HepG2 (cell line): ENCODE measurements at regions not wholly inside any gene's neighbourhood (a gene's known extent, or its start where the extent isn't known, plus 50 kb on each side); places are given as distances from the start of the nearest gene placed in this dataset.
A peak's percentile ranks its signal among the peaks of the same experiment; 100 is the strongest.

Experiments
- BORCS8-MEF2B ChIP-seq: sonication (generic); formaldehyde crosslinking; IDR thresholded peaks from 2 replicates; pipeline ENCODE4 v1.8.0; 2022; ENCODE audit warnings: mild to moderate bottlenecking, missing genetic modification reagents
- CREB1 ChIP-seq, 2 experiments: fragments of 450-650 bp in 1 of 2; IDR thresholded peaks; 2 replicates each; pipeline ENCODE4 v1.6.1; 2016 to 2017; ENCODE audit warnings: control low read depth in 1 of 2, mild to moderate bottlenecking in 1 of 2, missing compliant biosample characterization in 1 of 2, missing genetic modification characterization in 1 of 2
- EHMT2 ChIP-seq: fragments of 200-600 bp; sonication (generic); IDR thresholded peaks from 2 replicates; pipeline ENCODE4 v1.7.0; 2017; ENCODE audit warnings: antibody characterized with exemption, low read depth, low read length, borderline replicate concordance
- KLF9 ChIP-seq: IDR thresholded peaks from 2 replicates; pipeline ENCODE4 v1.6.1; 2016; ENCODE audit warnings: low read depth
- MTA1 ChIP-seq: sonication (generic); formaldehyde crosslinking; IDR thresholded peaks from 2 replicates; pipeline ENCODE4 v1.4.0; 2020; ENCODE audit warnings: missing genetic modification reagents, mild to moderate bottlenecking, borderline replicate concordance
- MYC ChIP-seq: sonication (generic); formaldehyde crosslinking; IDR thresholded peaks from 2 replicates; pipeline ENCODE4 v1.9.0; 2021; ENCODE audit warnings: missing genetic modification reagents, borderline replicate concordance
- MZF1 ChIP-seq: sonication (generic); formaldehyde crosslinking; IDR thresholded peaks from 2 replicates; pipeline ENCODE4 v1.8.1; 2023; ENCODE audit warnings: mild to moderate bottlenecking, missing genetic modification reagents, borderline replicate concordance
- SRSF4 ChIP-seq: fragments of 200-400 bp; formaldehyde crosslinking; IDR thresholded peaks from one replicate; pipeline ENCODE4 v1.6.1; 2018; ENCODE audit warnings: mild to moderate bottlenecking, low read depth, low read length, moderate library complexity; ENCODE audit not compliant: poor library complexity, severe bottlenecking
- TCF7 ChIP-seq: sonication (generic); IDR thresholded peaks from 2 replicates; pipeline ENCODE4 v1.6.1; 2016; ENCODE audit warnings: antibody characterized with exemption, low read depth
- THAP11 ChIP-seq: IDR thresholded peaks from 2 replicates; pipeline ENCODE4 v1.6.1; 2016; ENCODE audit warnings: missing biosample characterization, missing genetic modification reagents
- ZNF143 ChIP-seq: sonication (generic); formaldehyde crosslinking; IDR thresholded peaks from 2 replicates; pipeline ENCODE4 v1.4.0; 2020; ENCODE audit warnings: missing genetic modification reagents
- ZNF160 ChIP-seq: sonication (generic); formaldehyde crosslinking; IDR thresholded peaks from 2 replicates; pipeline ENCODE4 v1.8.0; 2022; ENCODE audit warnings: mild to moderate bottlenecking, inconsistent platforms, missing genetic modification reagents
- ZNF232 ChIP-seq: sonication (generic); formaldehyde crosslinking; IDR thresholded peaks from 2 replicates; pipeline ENCODE4 v1.4.0; 2020; ENCODE audit warnings: missing genetic modification reagents, borderline replicate concordance
- ZNF260 ChIP-seq: sonication (generic); formaldehyde crosslinking; IDR thresholded peaks from 2 replicates; pipeline ENCODE4 v1.4.0; 2020; ENCODE audit warnings: missing genetic modification reagents, low read depth, mild to moderate bottlenecking, borderline replicate concordance
- ZNF598 ChIP-seq: sonication (generic); formaldehyde crosslinking; IDR thresholded peaks from 2 replicates; pipeline ENCODE4 v1.5.1; 2020; ENCODE audit warnings: mild to moderate bottlenecking, missing genetic modification reagents, borderline replicate concordance
- ZNF781 ChIP-seq: sonication (generic); formaldehyde crosslinking; IDR thresholded peaks from 2 replicates; pipeline ENCODE4 v1.5.1; 2020; ENCODE audit warnings: borderline replicate concordance, mild to moderate bottlenecking, missing genetic modification reagents; ENCODE audit errors: not compliant biosample characterization
- TF ChIP-seq, protein P1 (sequence below): sonication (generic); formaldehyde crosslinking; IDR thresholded peaks from 2 replicates; pipeline ENCODE4 v1.5.1; 2020; ENCODE audit warnings: missing genetic modification reagents, mild to moderate bottlenecking, borderline replicate concordance
- TF ChIP-seq, protein P2 (sequence below): sonication (generic); formaldehyde crosslinking; IDR thresholded peaks from 2 replicates; pipeline ENCODE4 v1.4.0; 2020; ENCODE audit warnings: missing genetic modification reagents
- TF ChIP-seq, protein P3 (sequence below): sonication (generic); formaldehyde crosslinking; IDR thresholded peaks from 2 replicates; pipeline ENCODE4 v1.4.0; 2020; ENCODE audit warnings: missing genetic modification reagents
- TF ChIP-seq, protein P4 (sequence below): sonication (generic); formaldehyde crosslinking; IDR thresholded peaks from 2 replicates; pipeline ENCODE4 v1.4.0; 2020; ENCODE audit warnings: low read depth, missing genetic modification reagents

DNA sequence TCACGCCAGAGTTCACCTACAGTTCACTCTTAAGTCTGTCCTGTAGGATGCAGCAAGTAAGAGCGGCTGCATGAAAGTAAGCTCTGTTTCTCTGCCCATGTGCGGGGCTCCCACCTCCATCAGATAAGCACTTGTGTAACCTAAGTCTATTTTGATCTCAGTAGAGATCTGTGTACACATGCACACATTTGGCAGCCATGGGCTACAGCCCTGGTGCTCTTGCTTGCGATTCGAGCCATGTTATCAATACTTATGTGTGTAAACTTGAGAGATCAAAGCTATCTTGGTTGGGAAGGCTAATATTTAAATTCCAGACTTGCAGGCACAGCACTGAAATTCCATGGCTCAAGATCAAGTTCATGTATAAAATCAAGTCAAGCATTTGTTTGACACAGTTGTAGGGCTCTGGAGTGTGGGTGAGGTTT is 244.7 kb upstream of the FGGY start (continued):
- TF ChIP-seq CREB1 (IDR thresholded peaks at IDR 0.05) (no peak), CREB1 (CRISPR knock-in tag; IDR thresholded peaks at IDR 0.05) (peak; percentile 84), THAP11 (CRISPR knock-in tag) (peak; percentile 75), ZNF143 (no peak), ZNF781 (CRISPR knock-in tag) (peak; percentile 76), MZF1 (no peak), TCF7 (peak; percentile 99), KLF9 (CRISPR knock-in tag) (no peak), ZNF160 (CRISPR knock-in tag) (peak; percentile 34; the same call in 1 of the 2 replicates), ZNF232 (CRISPR knock-in tag) (peak; percentile 56; the same call in 1 of the 2 replicates), MYC (CRISPR knock-in tag) (peak; percentile 75; the same call in 1 of the 2 replicates), SRSF4 (no peak), ZNF260 (CRISPR knock-in tag) (no peak), MTA1 (peak; percentile 37; the same call in 1 of the 2 replicates), ZNF598 (CRISPR knock-in tag) (no peak), EHMT2 (peak; percentile 36; the same call in 1 of the 2 replicates), BORCS8-MEF2B (CRISPR knock-in tag) (peak; percentile 64; the same call in 1 of the 2 replicates)
- TF ChIP-seq, protein P1, sequence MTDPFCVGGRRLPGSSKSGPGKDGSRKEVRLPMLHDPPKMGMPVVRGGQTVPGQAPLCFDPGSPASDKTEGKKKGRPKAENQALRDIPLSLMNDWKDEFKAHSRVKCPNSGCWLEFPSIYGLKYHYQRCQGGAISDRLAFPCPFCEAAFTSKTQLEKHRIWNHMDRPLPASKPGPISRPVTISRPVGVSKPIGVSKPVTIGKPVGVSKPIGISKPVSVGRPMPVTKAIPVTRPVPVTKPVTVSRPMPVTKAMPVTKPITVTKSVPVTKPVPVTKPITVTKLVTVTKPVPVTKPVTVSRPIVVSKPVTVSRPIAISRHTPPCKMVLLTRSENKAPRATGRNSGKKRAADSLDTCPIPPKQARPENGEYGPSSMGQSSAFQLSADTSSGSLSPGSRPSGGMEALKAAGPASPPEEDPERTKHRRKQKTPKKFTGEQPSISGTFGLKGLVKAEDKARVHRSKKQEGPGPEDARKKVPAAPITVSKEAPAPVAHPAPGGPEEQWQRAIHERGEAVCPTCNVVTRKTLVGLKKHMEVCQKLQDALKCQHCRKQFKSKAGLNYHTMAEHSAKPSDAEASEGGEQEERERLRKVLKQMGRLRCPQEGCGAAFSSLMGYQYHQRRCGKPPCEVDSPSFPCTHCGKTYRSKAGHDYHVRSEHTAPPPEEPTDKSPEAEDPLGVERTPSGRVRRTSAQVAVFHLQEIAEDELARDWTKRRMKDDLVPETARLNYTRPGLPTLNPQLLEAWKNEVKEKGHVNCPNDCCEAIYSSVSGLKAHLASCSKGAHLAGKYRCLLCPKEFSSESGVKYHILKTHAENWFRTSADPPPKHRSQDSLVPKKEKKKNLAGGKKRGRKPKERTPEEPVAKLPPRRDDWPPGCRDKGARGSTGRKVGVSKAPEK = peak; percentile 95
- TF ChIP-seq, protein P2, sequence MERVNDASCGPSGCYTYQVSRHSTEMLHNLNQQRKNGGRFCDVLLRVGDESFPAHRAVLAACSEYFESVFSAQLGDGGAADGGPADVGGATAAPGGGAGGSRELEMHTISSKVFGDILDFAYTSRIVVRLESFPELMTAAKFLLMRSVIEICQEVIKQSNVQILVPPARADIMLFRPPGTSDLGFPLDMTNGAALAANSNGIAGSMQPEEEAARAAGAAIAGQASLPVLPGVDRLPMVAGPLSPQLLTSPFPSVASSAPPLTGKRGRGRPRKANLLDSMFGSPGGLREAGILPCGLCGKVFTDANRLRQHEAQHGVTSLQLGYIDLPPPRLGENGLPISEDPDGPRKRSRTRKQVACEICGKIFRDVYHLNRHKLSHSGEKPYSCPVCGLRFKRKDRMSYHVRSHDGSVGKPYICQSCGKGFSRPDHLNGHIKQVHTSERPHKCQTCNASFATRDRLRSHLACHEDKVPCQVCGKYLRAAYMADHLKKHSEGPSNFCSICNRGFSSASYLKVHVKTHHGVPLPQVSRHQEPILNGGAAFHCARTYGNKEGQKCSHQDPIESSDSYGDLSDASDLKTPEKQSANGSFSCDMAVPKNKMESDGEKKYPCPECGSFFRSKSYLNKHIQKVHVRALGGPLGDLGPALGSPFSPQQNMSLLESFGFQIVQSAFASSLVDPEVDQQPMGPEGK (CRISPR knock-in tag) = peak; percentile 74
- TF ChIP-seq, protein P3, sequence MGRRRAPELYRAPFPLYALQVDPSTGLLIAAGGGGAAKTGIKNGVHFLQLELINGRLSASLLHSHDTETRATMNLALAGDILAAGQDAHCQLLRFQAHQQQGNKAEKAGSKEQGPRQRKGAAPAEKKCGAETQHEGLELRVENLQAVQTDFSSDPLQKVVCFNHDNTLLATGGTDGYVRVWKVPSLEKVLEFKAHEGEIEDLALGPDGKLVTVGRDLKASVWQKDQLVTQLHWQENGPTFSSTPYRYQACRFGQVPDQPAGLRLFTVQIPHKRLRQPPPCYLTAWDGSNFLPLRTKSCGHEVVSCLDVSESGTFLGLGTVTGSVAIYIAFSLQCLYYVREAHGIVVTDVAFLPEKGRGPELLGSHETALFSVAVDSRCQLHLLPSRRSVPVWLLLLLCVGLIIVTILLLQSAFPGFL (CRISPR knock-in tag) = no peak
- TF ChIP-seq, protein P4, sequence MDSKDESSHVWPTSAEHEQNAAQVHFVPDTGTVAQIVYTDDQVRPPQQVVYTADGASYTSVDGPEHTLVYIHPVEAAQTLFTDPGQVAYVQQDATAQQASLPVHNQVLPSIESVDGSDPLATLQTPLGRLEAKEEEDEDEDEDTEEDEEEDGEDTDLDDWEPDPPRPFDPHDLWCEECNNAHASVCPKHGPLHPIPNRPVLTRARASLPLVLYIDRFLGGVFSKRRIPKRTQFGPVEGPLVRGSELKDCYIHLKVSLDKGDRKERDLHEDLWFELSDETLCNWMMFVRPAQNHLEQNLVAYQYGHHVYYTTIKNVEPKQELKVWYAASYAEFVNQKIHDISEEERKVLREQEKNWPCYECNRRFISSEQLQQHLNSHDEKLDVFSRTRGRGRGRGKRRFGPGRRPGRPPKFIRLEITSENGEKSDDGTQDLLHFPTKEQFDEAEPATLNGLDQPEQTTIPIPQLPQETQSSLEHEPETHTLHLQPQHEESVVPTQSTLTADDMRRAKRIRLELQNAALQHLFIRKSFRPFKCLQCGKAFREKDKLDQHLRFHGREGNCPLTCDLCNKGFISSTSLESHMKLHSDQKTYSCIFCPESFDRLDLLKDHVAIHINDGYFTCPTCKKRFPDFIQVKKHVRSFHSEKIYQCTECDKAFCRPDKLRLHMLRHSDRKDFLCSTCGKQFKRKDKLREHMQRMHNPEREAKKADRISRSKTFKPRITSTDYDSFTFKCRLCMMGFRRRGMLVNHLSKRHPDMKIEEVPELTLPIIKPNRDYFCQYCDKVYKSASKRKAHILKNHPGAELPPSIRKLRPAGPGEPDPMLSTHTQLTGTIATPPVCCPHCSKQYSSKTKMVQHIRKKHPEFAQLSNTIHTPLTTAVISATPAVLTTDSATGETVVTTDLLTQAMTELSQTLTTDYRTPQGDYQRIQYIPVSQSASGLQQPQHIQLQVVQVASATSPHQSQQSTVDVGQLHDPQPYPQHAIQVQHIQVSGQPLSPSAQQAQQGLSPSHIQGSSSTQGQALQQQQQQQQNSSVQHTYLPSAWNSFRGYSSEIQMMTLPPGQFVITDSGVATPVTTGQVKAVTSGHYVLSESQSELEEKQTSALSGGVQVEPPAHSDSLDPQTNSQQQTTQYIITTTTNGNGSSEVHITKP = peak; percentile 37; the same call in 1 of the 2 replicates
